SIG-M5 treated with dmso at 0.1 percent for 504 hours (cell line): ENCODE measurements at regions not wholly inside any gene's neighbourhood (a gene's known extent, or its start where the extent isn't known, plus 50 kb on each side); places are given as distances from the start of the nearest gene placed in this dataset.

Source experiments
- DNase-seq: peaks from one replicate; lab custom pipeline; 2025; ENCODE audit not compliant: unreplicated experiment; lab: John Stamatoyannopoulos, UW

DNA sequence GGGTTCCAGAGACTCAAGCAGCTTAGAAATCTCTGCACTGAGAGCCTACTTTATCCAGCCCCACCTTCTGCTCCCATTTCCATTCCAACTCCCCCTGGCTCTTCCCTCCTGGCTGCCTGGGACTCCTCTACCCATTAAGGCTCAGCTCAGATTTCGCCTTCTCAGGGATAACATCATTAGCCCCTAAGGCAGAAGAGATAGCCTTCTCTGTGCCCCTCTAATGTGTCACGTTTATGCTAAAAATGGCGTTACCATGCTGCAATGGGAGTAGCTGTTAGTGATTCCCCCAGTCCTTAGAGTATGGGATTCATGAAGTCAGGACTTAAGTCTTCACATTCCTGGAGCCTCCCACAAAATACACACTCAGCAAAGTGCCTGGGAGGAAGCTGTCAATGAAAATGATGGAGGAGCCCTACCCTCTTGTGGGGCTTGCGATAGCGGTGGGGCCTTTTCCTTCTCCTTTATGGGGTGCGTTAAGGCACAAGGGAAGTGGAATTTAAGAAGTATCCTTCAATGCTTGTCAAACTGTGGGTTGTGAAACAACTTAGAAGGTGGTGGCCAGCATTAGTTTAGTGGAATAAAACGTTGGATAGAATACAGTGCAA lies 144.7 kb upstream of the COPS8 start:
- peak; percentile 6 for DNase-seq

DNA sequence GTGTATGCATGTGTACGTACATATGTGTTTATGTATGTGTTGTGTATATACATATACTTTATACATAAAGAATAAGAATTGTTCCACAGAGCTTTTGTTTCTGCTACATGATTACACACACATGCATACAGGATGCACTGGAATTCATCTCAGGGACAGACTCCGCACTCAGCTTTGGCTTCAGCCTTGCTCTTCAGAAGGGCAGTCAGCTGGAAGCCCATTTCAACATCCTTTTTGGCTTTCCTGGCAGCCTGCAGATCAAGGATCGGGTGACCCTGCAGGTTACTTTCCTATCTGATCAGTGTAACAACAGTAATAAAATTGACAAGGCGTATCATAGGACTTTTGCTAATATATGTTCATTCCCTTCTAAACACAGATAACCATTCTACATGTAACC lies 144.1 kb upstream of the COPS8 start:
- DNase-seq: no peak

DNA sequence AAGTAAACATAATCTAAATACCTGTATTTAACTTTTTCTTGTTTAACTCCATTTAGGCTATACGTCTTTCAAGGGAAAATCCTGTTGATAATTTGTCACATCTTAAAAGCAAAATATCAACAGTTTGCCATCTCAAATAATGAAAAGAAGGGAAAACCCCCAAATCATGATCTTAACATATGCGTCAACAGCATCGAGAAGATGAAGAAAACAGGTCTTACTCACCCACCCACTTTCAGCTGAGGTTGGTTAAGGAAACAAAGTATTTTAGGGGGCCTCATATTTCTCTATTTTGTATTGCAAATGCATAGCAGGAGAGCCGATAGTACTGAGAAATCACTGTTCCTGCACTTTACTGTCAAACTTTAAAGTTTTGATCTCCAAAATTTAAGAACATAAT lies 143.1 kb upstream of the COPS8 start:
- no peak for DNase-seq

DNA sequence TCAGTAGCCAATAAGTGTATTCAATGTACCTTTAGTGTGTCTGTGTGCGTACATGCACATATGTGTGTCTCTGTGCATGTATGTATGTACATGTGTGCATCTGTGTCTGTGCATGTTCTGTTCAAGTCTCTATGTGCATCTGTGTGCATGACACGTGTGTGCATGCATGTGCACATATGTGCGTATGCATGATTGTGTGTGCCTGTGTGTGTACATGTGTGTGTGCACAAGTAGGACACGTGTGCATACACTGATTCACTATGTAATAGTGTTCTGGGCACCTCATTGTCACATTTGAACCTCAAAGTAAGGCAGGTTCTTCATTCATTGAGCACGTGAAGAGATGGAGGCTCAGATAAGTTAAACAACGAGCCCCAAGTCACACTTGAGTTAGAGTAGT lies 142.6 kb upstream of the COPS8 start:
- DNase-seq: no peak

DNA sequence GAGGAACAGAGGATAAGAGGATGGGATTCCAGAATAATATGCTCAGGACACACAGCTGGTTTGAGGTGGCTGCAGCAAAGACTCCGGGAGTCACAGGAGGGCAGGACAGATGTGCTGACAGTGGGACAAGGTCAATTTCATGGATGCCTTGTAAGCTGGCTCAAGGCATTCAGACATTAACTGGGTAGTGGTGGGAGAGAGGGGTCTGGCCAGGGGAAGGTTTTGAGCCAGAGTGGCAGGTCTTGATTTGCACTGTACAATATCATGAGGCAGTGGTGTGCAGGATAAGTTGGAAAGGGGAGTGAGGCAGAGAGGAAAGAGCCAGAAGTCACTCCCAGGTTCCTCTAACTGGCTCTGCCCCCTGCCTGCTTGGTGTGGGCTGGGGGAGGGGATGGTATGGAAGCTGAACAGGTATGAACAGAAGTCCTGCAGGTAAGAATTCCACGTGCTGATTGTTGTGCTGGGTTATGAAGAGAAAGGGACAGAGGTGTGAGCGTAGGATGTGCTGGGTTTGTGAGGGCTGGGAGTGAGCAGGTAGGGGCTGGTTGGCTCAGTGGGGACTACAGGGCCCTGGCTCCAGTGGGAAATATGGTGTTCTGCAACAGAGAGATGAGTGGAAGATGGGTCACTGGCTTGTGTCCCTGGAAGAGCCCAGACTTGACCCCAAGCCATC lies 141.7 kb upstream of the COPS8 start:
- no peak for DNase-seq

DNA sequence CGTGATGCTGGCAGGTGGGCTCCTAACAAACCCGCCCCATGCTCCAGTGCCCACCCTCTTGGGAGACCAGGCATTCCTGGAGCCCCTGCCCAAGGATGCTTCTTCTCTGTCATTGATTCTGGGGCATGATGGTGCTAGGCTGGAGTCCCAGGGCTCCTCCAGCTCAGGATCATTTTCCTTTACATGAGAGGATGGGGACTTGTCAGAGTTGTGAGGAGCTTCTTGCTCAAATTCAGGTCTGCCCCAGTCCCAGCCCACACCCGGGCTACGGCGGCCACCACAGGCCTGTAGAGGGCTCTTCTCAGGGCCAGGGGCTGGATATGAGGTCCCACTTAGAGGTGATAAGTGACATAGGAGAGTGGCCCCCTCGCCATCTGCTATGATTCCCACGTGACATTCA lies 141.1 kb upstream of the COPS8 start:
- no peak for DNase-seq

DNA sequence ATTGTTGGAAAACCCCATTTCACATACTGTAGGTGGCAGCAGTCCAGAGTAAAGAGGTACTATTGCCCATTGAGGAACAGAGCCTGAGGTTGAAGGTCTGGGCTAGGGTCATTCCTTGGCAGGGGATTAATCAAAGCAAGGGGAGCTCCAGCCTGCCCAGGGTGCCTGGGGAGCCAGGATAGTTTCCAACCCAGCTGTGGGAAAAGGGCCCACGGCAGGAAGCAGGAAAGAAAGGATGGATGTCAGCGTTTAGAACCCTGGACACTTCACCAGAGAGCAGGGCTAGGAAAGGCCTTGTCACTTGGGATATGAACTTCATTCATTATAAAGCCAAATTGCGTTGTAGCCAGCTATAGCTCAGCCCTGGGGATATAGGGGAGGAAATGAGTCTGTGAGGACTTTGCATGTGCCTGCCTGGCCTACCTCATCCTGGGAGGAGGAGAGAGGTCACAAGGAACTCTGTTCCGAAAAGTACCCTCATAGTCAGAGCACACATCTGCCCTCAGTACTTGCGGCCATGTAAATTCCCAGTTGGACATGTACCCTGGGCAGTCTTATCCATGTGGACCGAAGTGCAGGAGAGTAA lies 140.2 kb upstream of the COPS8 start:
- no peak for DNase-seq

DNA sequence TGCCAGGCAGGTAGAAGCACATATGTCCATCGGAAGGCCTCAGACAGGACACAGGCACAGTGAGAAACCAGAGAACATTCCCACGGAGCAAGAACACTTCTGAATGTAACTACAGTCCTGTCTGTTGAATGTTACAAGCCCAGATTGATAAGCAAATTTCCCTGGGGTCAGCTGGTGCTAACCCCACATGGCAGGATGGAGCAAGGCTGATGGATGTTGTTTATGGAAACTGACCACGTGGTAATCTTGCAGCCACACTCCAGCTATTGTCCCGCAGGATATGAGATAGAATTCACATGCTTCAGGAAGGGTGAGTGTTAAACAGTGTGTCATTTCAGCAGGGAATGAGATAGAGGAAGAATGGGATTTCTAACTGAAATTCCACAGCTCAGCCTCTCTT lies 138.8 kb upstream of the COPS8 start:
- DNase-seq: no peak

DNA sequence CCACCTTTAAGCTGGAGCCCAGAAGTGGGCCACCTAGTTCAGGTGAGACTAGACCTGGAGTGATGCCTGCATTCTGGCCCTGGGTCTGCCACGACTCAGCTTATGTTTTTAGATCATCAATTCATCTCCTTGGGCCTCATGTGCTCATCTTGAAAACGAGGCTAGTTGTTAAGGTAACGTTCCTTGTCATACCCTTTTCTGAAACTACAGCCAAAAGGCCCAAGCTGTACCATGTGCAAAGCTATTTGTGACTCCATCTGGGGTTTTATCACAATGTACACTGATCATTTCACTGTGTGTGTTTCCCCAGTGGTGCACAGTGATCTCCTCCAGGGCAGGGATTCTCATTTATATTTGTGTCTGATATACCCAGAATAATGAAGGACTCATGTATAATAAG lies 138.4 kb upstream of the COPS8 start:
- no peak for DNase-seq

DNA sequence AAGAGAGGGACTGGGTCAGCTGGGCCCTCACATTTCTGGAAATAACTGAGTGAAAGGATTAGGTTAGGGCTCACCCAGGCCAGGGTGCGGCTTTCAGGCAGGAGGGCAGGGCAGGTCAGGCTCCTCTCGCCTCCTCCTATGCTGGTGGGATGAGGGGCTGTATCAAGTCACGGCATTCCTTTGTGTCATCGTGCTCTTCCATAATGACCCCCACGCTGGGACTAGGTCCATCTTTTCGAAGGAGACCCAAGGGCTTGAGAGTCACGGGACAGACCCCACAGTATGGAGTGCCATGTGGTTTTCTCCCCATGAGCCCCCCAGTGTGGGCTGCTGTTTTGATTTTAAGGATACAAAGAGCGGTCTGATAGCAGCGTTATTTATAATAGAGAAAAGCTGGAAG lies 137.8 kb upstream of the COPS8 start:
- DNase-seq: no peak

DNA sequence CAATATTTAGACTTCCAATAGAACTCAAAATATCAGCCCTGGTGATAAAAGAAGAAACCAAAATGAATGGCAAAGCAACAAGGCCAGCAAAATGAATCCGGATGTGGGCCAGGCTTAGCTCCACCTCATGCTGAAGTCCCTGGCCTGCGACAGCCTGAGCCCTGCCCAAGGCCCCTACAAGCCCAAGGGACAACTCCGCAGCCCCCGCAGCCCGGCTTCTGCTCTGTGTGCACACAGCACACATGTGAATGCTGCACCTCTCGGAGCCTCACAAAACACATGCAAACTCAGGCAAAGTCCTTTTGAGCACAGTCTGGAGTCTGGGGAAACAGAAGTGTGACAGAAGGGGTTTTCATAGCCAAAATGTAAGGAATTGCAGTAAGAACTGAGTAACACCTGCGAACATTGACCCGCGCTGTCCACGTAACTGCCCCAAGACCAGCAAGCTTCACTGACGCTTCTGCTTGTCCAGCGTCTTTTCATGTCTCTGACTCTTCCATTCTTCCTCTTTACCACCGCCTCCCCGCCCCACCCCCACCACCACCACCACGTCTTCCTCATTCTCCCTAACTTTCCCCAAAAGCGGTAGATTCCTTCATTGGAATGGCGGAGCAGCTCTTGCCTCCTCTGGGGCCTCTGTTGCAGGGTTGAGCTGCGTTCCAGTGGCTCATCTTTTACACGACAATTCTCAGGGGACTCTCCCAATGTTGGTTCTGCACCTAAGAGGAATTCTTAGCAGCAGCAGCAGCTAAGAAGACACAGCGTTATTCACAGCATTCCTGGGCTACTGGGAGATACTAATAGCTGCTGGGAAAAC lies 136.4 kb upstream of the COPS8 start:
- DNase-seq: no peak

DNA sequence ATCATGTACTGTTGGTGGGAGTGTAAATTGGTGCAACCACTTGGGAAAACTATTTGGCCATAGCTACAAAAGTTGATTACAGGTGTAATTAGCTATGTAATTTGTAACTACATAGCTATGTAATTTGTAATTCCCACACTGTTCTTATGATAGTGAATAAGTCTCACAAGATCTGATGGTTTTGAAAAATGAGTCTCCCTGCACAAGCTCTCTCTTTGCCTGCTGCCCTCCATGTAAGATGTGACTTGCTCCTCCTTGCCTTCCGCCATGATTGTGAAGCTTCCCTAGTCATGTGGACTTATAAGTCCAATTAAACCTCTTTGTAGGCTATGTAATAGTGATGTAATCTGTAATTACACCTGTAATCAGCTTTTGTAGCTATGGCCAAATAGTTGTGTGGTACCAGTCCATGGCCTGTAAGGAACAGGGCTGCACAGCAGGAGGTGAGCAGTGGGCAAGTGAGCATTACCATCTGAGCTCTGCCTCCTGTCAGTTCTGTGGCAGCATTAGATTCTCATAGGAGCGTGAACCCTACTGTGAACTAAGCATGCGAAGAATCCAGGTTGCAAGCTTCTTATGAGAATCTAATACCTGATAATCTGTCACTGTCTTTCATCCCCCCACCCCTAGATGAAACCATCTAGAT lies 133.7 kb upstream of the COPS8 start:
- DNase-seq: no peak

DNA sequence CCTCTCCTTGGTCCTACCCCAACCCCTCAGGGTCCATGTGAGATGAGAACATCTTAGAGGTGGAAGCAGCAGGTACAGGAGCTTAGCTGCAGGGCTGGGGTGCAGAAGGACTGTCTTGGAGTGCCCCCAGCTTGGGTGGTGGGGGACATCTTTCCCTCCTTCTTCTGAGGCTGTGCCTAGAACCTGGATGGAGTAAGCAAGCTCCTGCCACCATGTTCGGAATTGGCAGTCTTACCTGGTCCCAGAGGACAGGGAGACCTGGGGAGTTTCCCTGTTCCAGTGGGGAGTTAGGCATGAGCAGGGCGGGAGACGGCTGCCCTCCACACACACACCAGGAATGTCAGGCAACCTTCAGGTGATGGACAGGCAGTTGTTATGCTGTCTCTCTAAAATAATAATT lies 131.0 kb upstream of the COPS8 start:
- DNase-seq: no peak

DNA sequence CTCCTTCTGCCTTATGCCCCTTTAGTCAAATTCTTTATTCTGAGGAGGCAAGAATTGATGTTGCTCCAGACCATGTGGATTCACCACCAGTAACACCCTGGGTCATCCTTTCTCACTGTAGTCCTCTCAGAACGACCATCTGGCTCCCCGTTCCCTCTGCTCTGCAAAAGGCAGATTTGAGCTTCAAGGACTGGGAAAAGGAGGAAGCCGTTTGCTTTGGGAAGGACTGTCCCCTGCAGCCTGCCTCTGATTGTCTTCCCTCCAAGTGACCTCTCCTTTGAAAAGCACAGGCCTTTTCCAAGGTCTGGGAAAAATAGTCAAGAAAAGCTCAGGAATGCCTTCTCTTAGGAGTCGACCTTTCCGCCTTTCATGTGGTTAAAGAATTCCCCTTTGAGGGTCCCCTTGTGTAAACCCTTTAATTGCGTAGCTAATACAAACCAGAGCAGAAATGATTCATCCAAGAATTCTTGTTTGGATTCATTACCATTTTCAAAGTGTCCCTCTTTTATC lies 130.1 kb upstream of the COPS8 start:
- no peak for DNase-seq

DNA sequence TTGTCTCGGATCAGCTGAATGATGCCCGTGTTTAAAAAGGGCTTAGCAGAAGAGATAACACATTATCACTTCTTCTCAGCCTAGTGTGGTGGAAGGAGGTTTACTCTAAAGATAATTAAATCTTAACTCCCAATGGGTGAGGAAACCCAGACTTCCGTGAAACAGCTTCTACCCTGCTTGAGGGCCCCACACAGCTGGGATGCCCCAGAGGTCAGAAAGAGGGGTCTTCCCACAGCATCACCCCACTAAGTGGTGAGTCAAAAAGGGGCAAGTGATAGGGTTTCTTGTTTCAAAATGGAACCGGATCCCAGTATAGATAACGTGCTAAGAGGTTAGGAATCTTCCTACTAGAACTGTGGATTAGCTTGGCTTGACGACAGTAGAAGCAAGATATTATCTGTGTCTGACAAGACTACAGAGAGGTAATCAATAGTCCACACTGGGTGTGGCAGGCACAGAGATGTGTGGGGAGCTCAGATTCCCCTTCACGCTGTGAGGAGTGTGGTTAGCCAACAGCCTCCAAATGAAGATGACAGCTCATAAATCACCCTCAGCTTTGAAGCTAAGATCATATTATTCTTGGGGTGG lies 129.6 kb upstream of the COPS8 start:
- no peak for DNase-seq

DNA sequence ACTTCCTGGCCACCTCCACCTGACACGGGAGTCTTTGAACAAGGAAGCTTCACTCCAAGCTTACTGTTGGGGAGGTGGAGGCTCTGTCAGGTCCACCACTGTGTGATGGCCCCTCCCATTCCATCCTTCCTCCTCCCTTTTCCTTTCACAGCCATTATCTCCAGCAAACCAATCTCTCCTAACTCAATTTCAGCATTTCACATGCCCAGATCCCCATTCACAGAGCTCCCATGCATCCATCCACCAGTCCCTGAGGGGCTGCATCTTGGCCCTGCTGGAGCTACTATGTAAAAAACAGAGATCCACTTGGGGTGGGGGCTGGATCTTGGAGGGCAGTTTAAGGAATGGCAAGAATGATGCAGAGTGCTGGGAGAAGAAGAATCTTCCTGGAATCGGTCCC lies 129.0 kb upstream of the COPS8 start:
- no peak for DNase-seq

DNA sequence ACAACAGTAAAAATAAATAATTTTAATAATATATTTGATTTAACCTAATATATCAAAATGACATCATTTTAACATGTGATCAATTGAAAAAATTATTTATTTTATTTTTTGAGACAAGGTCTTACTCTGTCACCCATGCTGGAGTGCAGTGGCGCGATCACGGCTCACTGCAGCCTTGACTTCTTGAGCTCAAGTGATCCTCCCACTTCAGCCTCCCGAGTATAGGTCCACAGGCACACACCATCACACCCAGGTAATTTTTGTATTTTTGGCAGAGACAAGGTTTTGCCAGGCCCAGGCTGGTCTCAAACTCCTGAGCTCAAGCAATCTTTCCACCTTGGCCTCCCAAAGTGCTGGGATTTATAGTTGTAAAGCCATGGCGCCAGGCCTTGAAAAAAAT lies 126.7 kb upstream of the COPS8 start:
- DNase-seq: no peak

DNA sequence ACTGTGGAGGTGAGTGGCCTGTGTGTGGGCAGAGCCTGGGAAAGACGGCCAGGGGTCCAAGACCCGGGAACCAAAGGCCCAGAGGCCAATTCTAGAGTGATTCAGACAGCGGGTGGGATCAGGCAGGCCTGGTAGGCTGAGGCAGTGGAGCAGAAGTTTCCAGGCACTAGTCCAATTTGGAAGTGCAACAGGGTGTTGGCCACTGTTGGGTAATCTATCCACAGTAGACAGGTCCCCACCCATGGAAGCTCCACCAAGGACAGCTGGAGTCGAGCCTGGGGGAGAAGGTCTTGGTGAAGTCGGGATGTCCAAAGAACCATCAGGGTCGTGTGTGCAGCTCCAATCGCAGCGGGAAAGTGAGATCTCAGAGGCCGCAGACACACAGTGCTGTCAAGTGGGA lies 125.8 kb upstream of the COPS8 start:
- DNase-seq: no peak

DNA sequence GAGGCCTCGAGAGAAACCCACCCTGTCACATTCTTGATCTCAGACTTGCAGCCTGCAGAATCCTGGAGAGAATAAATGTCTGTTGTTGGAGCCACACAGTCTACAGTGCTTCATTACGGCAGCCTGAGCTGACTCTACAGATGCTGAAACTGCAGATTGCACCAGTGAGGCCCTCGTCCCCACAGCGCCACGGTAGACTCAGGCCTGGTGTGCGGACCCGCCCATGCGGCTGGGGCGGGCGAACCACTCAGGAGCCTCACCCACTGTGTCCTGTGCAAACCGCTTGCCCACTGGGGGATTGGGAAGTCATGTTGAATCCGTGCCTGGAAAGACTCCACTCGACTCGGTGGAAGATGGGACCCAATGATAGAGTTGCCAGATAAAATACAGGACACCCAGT lies 125.2 kb upstream of the COPS8 start:
- no peak for DNase-seq

DNA sequence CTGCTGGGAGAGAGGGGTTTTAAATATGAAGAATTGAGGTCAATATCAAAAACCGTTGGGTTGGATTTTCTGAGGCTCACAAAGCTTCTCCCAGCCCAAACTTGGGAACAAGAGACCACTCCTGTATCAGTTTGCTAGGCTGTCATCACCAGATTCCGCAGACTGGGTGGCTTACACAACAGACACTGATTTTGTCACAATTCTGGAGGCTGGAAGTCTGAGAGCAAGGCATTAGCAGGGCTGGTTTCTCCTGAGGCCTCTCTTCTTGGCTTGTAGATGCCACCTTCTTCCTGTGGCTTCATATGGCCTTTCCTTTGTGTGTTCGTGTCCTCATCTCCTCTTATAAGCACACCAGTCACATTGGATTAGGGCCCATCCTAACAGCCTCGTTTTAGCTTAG lies 122.9 kb upstream of the COPS8 start:
- DNase-seq: no peak

DNA sequence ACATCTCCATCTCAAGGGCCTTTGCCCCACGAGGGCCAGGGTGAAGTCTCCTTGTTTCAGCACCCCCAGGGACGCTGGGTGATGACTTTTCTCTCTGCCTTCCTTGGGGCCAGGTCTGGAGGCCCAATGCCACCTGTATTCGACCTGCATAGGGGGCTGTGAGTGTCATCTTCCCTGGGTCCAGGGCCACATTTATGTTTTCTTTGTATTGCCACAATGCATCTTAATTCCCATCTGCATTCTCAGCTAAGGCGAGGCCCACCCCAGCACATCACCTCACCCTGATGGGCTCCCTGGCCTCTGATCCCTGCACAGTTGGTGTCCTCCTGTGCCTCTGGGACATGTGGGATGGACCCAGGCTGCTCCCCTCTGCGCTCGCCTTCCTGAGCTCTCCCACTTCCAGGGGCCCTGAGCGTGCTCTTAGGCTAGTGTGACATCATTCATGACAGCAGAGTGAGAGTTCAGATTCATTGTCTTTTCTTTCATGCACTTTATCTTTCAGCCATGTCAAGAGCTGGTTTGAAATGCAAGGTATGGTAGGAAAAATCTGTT lies 122.0 kb upstream of the COPS8 start:
- no peak for DNase-seq
